Activated B cell treated with CpG ODN at 0.5 μM for 24 hours (primary cell): ENCODE measurements at regions not wholly inside any gene's neighbourhood (a gene's known extent, or its start where the extent isn't known, plus 50 kb on each side); places are given as distances from the start of the nearest gene placed in this dataset.
"Not testable (repeated sequence)": the region's sequence is repeated elsewhere in the genome, so short reads cannot be mapped to it uniquely, and the experiment has no call there.

Experiments
- ATAC-seq: fragments of 200-7000 bp; cut with Tn5 transposase; one replicate; pipeline ENCODE4 v1.10.0; 2021; ENCODE audit warnings: low read depth, mild to moderate bottlenecking, moderate library complexity
- CTCF ChIA-PET: fragments of 350-600 bp; sonication (Branson Sonifier 250); formaldehyde crosslinking; loops from one replicate; lab custom pipeline; 2021; ENCODE audit warnings: antibody characterized with exemption; lab: Charles Lee
- POLR2A ChIA-PET: fragments of 350-600 bp; sonication (Branson Sonifier 250); formaldehyde crosslinking; loops from one replicate; lab custom pipeline; 2021; ENCODE audit warnings: antibody characterized with exemption; lab: Charles Lee
- DNase-seq: peaks from one replicate; pipeline ENCODE4 v3.0.0; 2022
- H3K27ac Mint-ChIP-seq: one replicate; pipeline ENCODE4 v1.8.0; 2020; ENCODE audit warnings: mixed read lengths
- H3K27me3 Mint-ChIP-seq: one replicate; pipeline ENCODE4 v1.8.0; 2021; ENCODE audit warnings: mixed read lengths
- H3K36me3 Mint-ChIP-seq: one replicate; pipeline ENCODE4 v1.8.0; 2021; ENCODE audit warnings: low read depth, mixed read lengths
- H3K4me1 Mint-ChIP-seq: one replicate; pipeline ENCODE4 v1.8.0; 2021; ENCODE audit warnings: mixed read lengths
- H3K4me3 Mint-ChIP-seq: one replicate; pipeline ENCODE4 v1.8.0; 2020; ENCODE audit warnings: mild to moderate bottlenecking, mixed read lengths
- H3K9me3 Mint-ChIP-seq: one replicate; pipeline ENCODE4 v1.8.0; 2020; ENCODE audit warnings: mixed read lengths
- intact Hi-C: fragments of 100-400 bp; cut with micrococcal nuclease; formaldehyde crosslinking; loops from one replicate; pipeline ENCODE4 v1.15.1; 2024
- TF ChIP-seq, protein P1 (sequence below): fragments of 200-600 bp; IDR thresholded peaks from one replicate; pipeline ENCODE4 v1.8.0; 2022; ENCODE audit warnings: antibody characterized with exemption, mild to moderate bottlenecking

DNA sequence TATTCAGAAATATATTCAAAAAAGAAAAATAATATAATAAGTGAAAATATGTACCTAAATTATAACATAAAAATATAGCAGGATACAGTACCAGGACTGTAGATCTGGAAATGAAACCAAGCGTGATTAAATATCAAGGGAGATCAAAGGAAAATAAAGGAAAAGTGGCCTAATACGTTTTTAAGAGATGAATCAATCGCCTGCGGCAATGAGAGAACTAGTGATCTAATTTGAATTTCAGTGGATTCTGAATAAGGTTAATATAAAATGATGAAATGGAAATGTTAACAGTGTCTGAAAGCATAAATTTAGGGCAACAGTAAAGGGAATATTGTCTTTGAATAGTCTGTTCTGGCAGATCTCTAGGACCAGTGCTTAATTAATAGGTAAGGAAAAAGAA is 1761.9 kb upstream of the ACO1 start:
- Mint-ChIP-seq H3K9me3 (peaks cover under 1% of the 10 kb centered on the region), H3K27ac (no peak overlapping the region), H3K4me1 (no peaks in the 10 kb centered on the region), H3K36me3 (no peaks in the 10 kb centered on the region), H3K27me3 (no peaks in the 10 kb centered on the region), H3K4me3 (no peak overlapping the region)
- ChIA-PET CTCF (no interaction called here), POLR2A (no interaction called here)
- DNase-seq (no peak), ATAC-seq (no peak)
- intact Hi-C loops, result no loop called here
- TF ChIP-seq, protein P1, sequence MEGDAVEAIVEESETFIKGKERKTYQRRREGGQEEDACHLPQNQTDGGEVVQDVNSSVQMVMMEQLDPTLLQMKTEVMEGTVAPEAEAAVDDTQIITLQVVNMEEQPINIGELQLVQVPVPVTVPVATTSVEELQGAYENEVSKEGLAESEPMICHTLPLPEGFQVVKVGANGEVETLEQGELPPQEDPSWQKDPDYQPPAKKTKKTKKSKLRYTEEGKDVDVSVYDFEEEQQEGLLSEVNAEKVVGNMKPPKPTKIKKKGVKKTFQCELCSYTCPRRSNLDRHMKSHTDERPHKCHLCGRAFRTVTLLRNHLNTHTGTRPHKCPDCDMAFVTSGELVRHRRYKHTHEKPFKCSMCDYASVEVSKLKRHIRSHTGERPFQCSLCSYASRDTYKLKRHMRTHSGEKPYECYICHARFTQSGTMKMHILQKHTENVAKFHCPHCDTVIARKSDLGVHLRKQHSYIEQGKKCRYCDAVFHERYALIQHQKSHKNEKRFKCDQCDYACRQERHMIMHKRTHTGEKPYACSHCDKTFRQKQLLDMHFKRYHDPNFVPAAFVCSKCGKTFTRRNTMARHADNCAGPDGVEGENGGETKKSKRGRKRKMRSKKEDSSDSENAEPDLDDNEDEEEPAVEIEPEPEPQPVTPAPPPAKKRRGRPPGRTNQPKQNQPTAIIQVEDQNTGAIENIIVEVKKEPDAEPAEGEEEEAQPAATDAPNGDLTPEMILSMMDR, result no peak

DNA sequence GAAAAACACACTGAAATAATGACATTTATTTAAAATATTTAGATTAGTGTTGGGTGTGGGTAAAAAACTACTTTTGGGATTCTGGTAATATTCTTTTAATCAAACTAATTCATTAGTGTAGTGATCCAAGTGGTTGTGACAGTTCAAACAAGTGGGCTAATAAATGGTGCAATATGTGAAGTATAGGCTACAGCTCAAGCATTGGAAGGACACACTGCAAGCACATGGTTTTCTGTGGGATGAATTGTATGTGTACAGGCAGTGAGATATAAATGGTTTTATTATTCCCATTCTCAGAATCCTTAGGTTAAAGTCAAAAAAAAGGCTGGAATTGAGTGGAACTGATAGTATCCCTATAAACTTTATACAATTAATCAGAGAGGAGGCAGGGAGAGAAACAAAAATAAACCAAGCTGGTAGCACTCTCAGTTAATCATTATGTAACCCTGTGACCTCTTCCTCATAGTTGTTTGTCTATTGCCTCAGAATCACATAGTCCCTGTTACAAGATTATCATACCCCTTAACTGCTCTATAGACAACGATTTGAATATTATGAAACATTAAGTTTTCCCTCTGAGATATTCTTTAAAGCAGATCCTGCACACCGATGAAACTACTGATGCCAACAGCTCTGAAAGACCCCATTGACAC is 1755.4 kb upstream of the ACO1 start:
- intact Hi-C loops, result no loop called here
- no peak overlapping the region for H3K4me3 Mint-ChIP-seq
- POLR2A ChIA-PET, result no interaction called here

DNA sequence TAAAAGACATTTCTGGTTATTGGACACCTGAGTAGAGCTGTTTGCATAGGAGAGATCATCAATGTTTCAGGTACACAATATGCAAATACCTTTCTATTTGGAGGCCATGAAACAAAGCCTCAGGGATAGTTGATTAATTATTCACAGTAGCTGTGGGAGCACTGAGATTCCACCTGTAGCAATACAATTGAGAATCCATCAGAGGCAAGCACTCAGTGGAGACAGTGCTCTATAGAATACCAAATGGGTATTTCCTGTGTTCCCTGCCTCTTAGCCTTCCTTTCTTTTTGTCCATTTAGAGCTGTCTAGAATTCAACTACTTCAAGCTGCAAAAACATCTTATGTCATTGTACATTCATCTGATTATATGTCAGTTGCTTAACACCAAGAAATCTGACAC is 1754.0 kb upstream of the ACO1 start:
- DNase-seq, result no peak
- H3K4me3 Mint-ChIP-seq, result no peak overlapping the region
- ChIA-PET POLR2A (no interaction called here), CTCF (no interaction called here)
- H3K9me3 Mint-ChIP-seq, result peaks cover 4% of the 10 kb centered on the region
- H3K4me1 Mint-ChIP-seq, result no peaks in the 10 kb centered on the region
- no peaks in the 10 kb centered on the region for H3K27me3 Mint-ChIP-seq
- no peaks in the 10 kb centered on the region for H3K36me3 Mint-ChIP-seq
- TF ChIP-seq, protein P1, result no peak
- intact Hi-C loops, result no loop called here
- no peak for ATAC-seq
- H3K27ac Mint-ChIP-seq, result no peak overlapping the region

More for the DNA sequence above, 1755.4 kb upstream of the ACO1 start:
- Mint-ChIP-seq H3K4me1 (no peaks in the 10 kb centered on the region), H3K27ac (no peak overlapping the region), H3K36me3 (no peaks in the 10 kb centered on the region), H3K27me3 (no peaks in the 10 kb centered on the region), H3K9me3 (peaks cover 4% of the 10 kb centered on the region)
- ATAC-seq (no peak), DNase-seq (no peak)
- CTCF ChIA-PET, result no interaction called here
- TF ChIP-seq, protein P1, result no peak

DNA sequence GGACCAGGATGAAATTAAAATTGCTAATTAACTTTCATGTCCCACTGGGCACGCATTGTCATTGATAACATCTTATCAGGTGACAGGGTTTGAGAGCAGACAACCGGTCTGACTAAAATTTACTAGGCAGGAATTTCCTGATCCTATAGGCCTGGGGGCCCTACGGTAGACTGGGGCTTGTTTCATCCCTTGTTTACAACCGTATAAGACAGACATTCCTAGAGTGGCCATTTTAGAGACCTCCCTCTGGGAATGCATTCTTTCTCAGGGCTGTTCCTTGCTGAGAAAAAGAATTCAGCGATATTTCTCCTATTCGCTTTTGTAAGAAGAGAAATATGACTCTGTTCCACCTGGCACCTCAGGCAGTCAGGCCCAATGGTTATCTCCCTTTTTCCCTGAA is 1737.8 kb upstream of the ACO1 start:
- CTCF ChIA-PET, H3K4me3 Mint-ChIP-seq, intact Hi-C loops, H3K27me3 Mint-ChIP-seq, ATAC-seq, H3K36me3 Mint-ChIP-seq, DNase-seq, H3K9me3 Mint-ChIP-seq, H3K27ac Mint-ChIP-seq, H3K4me1 Mint-ChIP-seq, POLR2A ChIA-PET: not testable (repeated sequence)

DNA sequence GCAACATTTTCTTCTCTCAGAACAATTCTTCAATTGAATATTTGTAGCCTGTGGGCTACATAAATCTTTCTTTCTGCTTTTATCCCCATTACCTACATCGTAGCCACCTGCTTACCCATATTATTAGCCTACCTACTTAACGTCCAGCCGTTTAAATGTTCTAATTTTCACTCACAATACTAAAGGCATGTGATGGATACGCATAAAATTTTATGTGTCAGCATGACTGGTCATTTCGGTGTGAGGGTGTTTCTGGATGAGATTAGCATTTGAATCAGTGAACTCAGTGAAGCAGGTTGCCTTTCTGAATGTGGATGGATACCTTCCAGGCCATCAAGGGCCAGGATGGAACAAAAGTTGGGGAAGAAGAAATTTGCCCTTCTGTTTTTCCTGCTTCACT is 1722.5 kb upstream of the ACO1 start:
- TF ChIP-seq, protein P1, result no peak
- DNase-seq (no peak), ATAC-seq (no peak)
- H3K27me3 Mint-ChIP-seq, result no peaks in the 10 kb centered on the region
- no peak overlapping the region for H3K4me3 Mint-ChIP-seq
- H3K4me1 Mint-ChIP-seq, result no peaks in the 10 kb centered on the region
- H3K36me3 Mint-ChIP-seq, result no peaks in the 10 kb centered on the region
- ChIA-PET POLR2A (no interaction called here), CTCF (no interaction called here)
- no peaks in the 10 kb centered on the region for H3K9me3 Mint-ChIP-seq
- H3K27ac Mint-ChIP-seq, result no peak overlapping the region
- intact Hi-C loops, result loop anchor here (10.0 kb wide), 1 partner anchor 63 kb away; no protein-coding TSS in a partner anchor
